ENCODE measurements at regions not wholly inside any gene's neighbourhood (a gene's known extent, or its start where the extent isn't known, plus 50 kb on each side); places are given as distances from the start of the nearest gene placed in this dataset.

- H3K36me3 ChIP-seq (ENCODE audit: control insufficient read depth, insufficient read depth, low read length) = no peaks in the 10 kb centered on the region
- no peaks in the 10 kb centered on the region for H3K9me3 ChIP-seq (ENCODE audit: control insufficient read depth, insufficient read depth, low read length)
- H3K9ac ChIP-seq (ENCODE audit: low read depth, low read length) = no peak overlapping the region
- H3K27ac ChIP-seq (ENCODE audit: low read depth, low read length) = no peak overlapping the region
- no peaks in the 10 kb centered on the region for H3K4me1 ChIP-seq (ENCODE audit: control insufficient read depth, insufficient read depth, low read length)
- no peaks in the 10 kb centered on the region for H3K27me3 ChIP-seq (ENCODE audit: control insufficient read depth, insufficient read depth, low read length)
- H3K4me3 ChIP-seq (ENCODE audit: low read depth, low read length) = no peak overlapping the region
Measured at GRCh38 chr16:26961459-26961858, 105.3 kb upstream of the C16orf82 start.

GRCh38 chr16:26963109-26963508 lies 103.6 kb upstream of the C16orf82 start:
- Histone ChIP-seq H3K4me1 (ENCODE audit: control insufficient read depth, insufficient read depth, low read length) (no peaks in the 10 kb centered on the region), H3K27ac (ENCODE audit: low read depth, low read length) (no peak overlapping the region), H3K9me3 (ENCODE audit: control insufficient read depth, insufficient read depth, low read length) (no peaks in the 10 kb centered on the region), H3K4me3 (ENCODE audit: low read depth, low read length) (no peak overlapping the region), H3K27me3 (ENCODE audit: control insufficient read depth, insufficient read depth, low read length) (no peaks in the 10 kb centered on the region), H3K9ac (ENCODE audit: low read depth, low read length) (no peak overlapping the region), H3K36me3 (ENCODE audit: control insufficient read depth, insufficient read depth, low read length) (no peaks in the 10 kb centered on the region)

DNA sequence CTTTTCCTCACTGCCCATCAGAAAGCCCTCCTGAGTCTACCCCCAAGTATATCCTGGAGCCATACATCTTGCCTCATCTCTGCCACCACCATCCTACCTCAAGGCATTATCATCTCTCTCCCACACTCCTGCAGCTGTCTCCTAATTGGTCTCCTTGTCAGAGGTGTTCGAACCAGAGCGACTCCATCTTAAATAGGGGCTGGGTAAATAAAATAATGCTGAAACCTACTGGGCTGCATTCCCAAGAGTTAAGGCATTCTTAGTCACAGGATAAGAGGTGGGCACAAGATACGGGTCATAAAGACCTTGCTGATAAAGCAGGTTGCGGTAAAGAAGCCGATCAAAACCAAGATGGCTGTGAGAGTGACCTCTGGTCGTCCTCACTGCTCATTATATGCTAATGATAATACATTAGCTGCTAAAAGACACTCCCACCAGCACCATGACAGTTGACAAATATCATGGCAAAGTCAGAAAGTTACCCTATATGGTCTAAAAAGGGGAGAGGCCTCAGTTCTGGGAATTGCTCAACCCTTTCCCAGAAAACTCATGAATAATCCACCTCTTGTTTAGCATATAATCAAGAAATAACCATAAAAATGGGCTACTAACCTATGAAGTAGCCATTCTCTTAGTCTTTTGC lies 97.0 kb upstream of the C16orf82 start:
- H3K9me3 ChIP-seq (ENCODE audit: control insufficient read depth, insufficient read depth, low read length) = no peaks in the 10 kb centered on the region
- no peak overlapping the region for H3K27ac ChIP-seq (ENCODE audit: low read depth, low read length)

DNA sequence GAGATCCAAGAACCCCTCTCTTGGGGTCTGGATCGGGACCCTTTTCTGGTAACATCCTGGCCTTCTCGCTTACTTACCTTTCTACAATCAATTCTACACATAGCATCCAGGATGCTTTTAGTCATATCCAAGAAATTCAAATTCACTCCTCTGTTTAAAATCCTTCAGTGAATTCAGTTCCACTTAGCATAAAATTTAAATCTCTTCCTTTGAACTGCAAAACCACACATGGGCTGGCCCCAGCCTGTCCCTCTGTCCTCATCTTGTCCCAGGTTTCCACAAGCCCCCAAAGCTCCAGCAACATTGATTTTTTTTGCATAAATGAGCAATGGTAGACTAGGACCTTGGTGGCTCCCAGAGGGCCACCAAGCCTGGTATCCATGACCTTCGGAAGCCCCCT lies 96.4 kb upstream of the C16orf82 start:
- Histone ChIP-seq H3K4me1 (ENCODE audit: control insufficient read depth, insufficient read depth, low read length) (no peaks in the 10 kb centered on the region), H3K9ac (ENCODE audit: low read depth, low read length) (no peak overlapping the region), H3K36me3 (ENCODE audit: control insufficient read depth, insufficient read depth, low read length) (no peaks in the 10 kb centered on the region), H3K9me3 (ENCODE audit: control insufficient read depth, insufficient read depth, low read length) (no peaks in the 10 kb centered on the region), H3K4me3 (ENCODE audit: low read depth, low read length) (no peak overlapping the region), H3K27ac (ENCODE audit: low read depth, low read length) (no peak overlapping the region), H3K27me3 (ENCODE audit: control insufficient read depth, insufficient read depth, low read length) (no peaks in the 10 kb centered on the region)

More for the DNA sequence above, 97.0 kb upstream of the C16orf82 start:
- Histone ChIP-seq H3K4me1 (ENCODE audit: control insufficient read depth, insufficient read depth, low read length) (no peaks in the 10 kb centered on the region), H3K27me3 (ENCODE audit: control insufficient read depth, insufficient read depth, low read length) (no peaks in the 10 kb centered on the region), H3K4me3 (ENCODE audit: low read depth, low read length) (no peak overlapping the region), H3K9ac (ENCODE audit: low read depth, low read length) (no peak overlapping the region), H3K36me3 (ENCODE audit: control insufficient read depth, insufficient read depth, low read length) (no peaks in the 10 kb centered on the region)

- Histone ChIP-seq H3K36me3 (ENCODE audit: control insufficient read depth, insufficient read depth, low read length) (no peaks in the 10 kb centered on the region), H3K27ac (ENCODE audit: low read depth, low read length) (no peak overlapping the region), H3K4me1 (ENCODE audit: control insufficient read depth, insufficient read depth, low read length) (no peaks in the 10 kb centered on the region), H3K9ac (ENCODE audit: low read depth, low read length) (no peak overlapping the region), H3K9me3 (ENCODE audit: control insufficient read depth, insufficient read depth, low read length) (no peaks in the 10 kb centered on the region), H3K4me3 (ENCODE audit: low read depth, low read length) (no peak overlapping the region), H3K27me3 (ENCODE audit: control insufficient read depth, insufficient read depth, low read length) (no peaks in the 10 kb centered on the region)
Measured at GRCh38 chr16:26976873-26977272, 89.9 kb upstream of the C16orf82 start.

DNA sequence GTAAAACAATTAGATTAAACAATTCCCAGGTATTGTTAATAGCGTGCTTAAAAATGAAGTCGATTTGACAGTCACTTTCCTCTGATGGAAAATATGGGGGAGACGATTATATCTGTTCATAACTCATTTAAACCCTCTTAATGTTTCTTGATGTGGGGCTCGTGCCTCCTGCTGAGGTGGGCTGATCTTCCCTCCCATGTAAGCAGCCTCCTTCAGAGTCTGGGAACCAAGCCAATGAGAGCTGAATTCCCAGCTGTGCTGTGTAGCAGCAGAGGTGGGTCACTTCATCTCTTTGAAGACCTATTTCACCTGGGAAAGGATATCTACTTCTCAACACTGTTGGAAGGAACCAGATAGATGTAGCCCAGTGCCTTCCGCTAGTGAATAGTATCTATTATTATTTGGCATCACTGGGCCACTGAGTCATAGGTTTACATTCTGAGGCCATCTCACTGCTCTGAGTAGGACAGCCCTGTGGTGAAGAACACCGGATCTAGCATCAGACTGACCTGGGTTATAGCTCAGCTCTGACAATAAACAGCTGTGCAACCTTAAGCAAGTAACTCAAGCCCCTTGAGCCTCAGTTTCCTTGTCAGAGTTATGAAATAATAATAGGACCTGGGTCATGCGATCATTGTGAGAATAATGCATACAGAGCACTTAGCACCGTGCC lies 85.3 kb upstream of the C16orf82 start:
- Histone ChIP-seq H3K4me3 (ENCODE audit: low read depth, low read length) (no peak overlapping the region), H3K9ac (ENCODE audit: low read depth, low read length) (no peak overlapping the region), H3K27ac (ENCODE audit: low read depth, low read length) (no peak overlapping the region), H3K27me3 (ENCODE audit: control insufficient read depth, insufficient read depth, low read length) (no peaks in the 10 kb centered on the region), H3K9me3 (ENCODE audit: control insufficient read depth, insufficient read depth, low read length) (peaks cover 16% of the 10 kb centered on the region), H3K4me1 (ENCODE audit: control insufficient read depth, insufficient read depth, low read length) (peaks cover 18% of the 10 kb centered on the region), H3K36me3 (ENCODE audit: control insufficient read depth, insufficient read depth, low read length) (no peaks in the 10 kb centered on the region)

GRCh38 chr16:26982422-26982821 lies 84.3 kb upstream of the C16orf82 start:
- no peak overlapping the region for H3K4me3 ChIP-seq (ENCODE audit: low read depth, low read length)
- H3K27ac ChIP-seq (ENCODE audit: low read depth, low read length) = no peak overlapping the region
- H3K36me3 ChIP-seq (ENCODE audit: control insufficient read depth, insufficient read depth, low read length) = no peaks in the 10 kb centered on the region
- peaks cover 25% of the 10 kb centered on the region for H3K4me1 ChIP-seq (ENCODE audit: control insufficient read depth, insufficient read depth, low read length)
- H3K9ac ChIP-seq (ENCODE audit: low read depth, low read length) = no peak overlapping the region
- no peaks in the 10 kb centered on the region for H3K27me3 ChIP-seq (ENCODE audit: control insufficient read depth, insufficient read depth, low read length)
- H3K9me3 ChIP-seq (ENCODE audit: control insufficient read depth, insufficient read depth, low read length) = peaks cover 16% of the 10 kb centered on the region

DNA sequence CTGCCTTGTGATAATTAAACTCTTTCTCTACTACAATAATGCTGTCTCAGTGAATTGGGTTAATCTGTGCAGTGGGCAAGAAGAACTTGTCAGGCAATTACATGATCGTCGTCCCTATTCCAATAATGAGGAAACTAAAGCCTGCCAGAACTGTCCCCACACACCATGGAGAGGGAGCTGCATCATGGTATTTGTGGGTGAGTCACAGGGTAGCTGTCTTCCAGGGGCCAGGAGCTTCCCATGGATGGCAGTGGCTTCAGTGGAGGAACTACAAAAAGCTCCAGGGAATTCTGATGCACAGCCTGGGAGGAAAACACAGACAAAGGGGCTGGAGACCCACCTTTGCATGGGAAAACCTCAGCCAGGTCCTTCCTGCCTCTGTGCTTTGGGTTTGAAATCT lies 83.3 kb upstream of the C16orf82 start:
- H3K9ac ChIP-seq (ENCODE audit: low read depth, low read length) = no peak overlapping the region

GRCh38 chr16:26985100-26986065 lies 81.3 kb upstream of the C16orf82 start:
- Histone ChIP-seq H3K4me1 (ENCODE audit: control insufficient read depth, insufficient read depth, low read length) (peaks cover 32% of the 10 kb centered on the region), H3K9me3 (ENCODE audit: control insufficient read depth, insufficient read depth, low read length) (peaks cover 16% of the 10 kb centered on the region), H3K4me3 (ENCODE audit: low read depth, low read length) (peak overlapping the region; percentile 44; the same call in 1 of the 2 replicates), H3K27ac (ENCODE audit: low read depth, low read length) (peak overlapping the region; percentile 96), H3K36me3 (ENCODE audit: control insufficient read depth, insufficient read depth, low read length) (no peaks in the 10 kb centered on the region), H3K9ac (ENCODE audit: low read depth, low read length) (peak overlapping the region; percentile 57), H3K27me3 (ENCODE audit: control insufficient read depth, insufficient read depth, low read length) (no peaks in the 10 kb centered on the region)

More for the DNA sequence above, 83.3 kb upstream of the C16orf82 start:
- H3K9me3 ChIP-seq (ENCODE audit: control insufficient read depth, insufficient read depth, low read length) = peaks cover 16% of the 10 kb centered on the region
- peaks cover 32% of the 10 kb centered on the region for H3K4me1 ChIP-seq (ENCODE audit: control insufficient read depth, insufficient read depth, low read length)
- H3K4me3 ChIP-seq (ENCODE audit: low read depth, low read length) = no peak overlapping the region
- H3K27me3 ChIP-seq (ENCODE audit: control insufficient read depth, insufficient read depth, low read length) = no peaks in the 10 kb centered on the region
- no peaks in the 10 kb centered on the region for H3K36me3 ChIP-seq (ENCODE audit: control insufficient read depth, insufficient read depth, low read length)
- no peak overlapping the region for H3K27ac ChIP-seq (ENCODE audit: low read depth, low read length)

GRCh38 chr16:26987597-26988010 lies 79.1 kb upstream of the C16orf82 start:
- Histone ChIP-seq H3K9me3 (ENCODE audit: control insufficient read depth, insufficient read depth, low read length) (peaks cover 13% of the 10 kb centered on the region), H3K4me1 (ENCODE audit: control insufficient read depth, insufficient read depth, low read length) (peaks cover 32% of the 10 kb centered on the region), H3K27me3 (ENCODE audit: control insufficient read depth, insufficient read depth, low read length) (no peaks in the 10 kb centered on the region), H3K9ac (ENCODE audit: low read depth, low read length) (no peak overlapping the region), H3K27ac (ENCODE audit: low read depth, low read length) (no peak overlapping the region), H3K36me3 (ENCODE audit: control insufficient read depth, insufficient read depth, low read length) (no peaks in the 10 kb centered on the region), H3K4me3 (ENCODE audit: low read depth, low read length) (no peak overlapping the region)

Measured in HUES48 (cell line).